ENCODE measurements at regions not wholly inside any gene's neighbourhood (a gene's known extent, or its start where the extent isn't known, plus 50 kb on each side); places are given as distances from the start of the nearest gene placed in this dataset.
A peak's percentile ranks its signal among the peaks of the same experiment; 100 is the strongest.

DNA sequence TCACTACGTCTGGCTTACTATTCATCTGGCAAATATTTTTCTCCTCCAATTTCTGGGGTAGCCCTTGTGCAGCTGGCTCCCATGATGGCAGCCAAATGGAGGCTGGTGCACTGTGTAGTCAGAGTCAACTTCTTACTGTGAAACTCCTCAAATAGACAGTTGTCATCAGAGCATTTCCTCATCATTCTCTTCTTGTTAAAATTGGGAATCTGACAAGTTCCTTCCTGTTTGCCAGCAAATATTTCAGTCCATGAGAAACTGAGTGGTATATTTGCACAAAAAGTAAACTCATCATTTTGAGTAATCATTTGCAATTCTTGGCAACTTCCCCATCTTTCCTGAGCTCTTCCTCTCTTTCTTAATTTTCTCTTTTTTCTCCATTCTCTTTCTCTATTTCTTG lies 394.9 kb upstream of the RGS17 start:
- Histone ChIP-seq H3K4me2 (ENCODE audit: extremely low read depth, insufficient read depth, low read length) (no peak overlapping the region), H4K20me1 (ENCODE audit: control insufficient read depth, extremely low read depth, insufficient read depth, low read length) (no peaks in the 10 kb centered on the region), H3K27me3 (ENCODE audit: control insufficient read depth, insufficient read depth, low read length) (no peaks in the 10 kb centered on the region), H3K79me2 (ENCODE audit: control insufficient read depth, insufficient read depth, low read length) (no peaks in the 10 kb centered on the region), H3K9ac (ENCODE audit: insufficient read depth, low read length) (no peak overlapping the region), H2AFZ (ENCODE audit: low read length) (no peak overlapping the region), H3K27ac (ENCODE audit: insufficient read depth, low read length) (no peak overlapping the region), H3K9me3 (ENCODE audit: control insufficient read depth, insufficient read depth, low read depth, low read length) (no peaks in the 10 kb centered on the region), H3K4me3 (replicated peaks in 1 of 4; ENCODE audit: control extremely low read depth in 1 of 4, insufficient read depth in 1 of 4, low read depth in 3 of 4, low read length in 4 of 4) (no peak overlapping the region), H3K36me3 (ENCODE audit: control insufficient read depth, insufficient read depth, low read length) (no peaks in the 10 kb centered on the region), H3K4me1 (ENCODE audit: control insufficient read depth, extremely low read depth, insufficient read depth, low read length) (no peaks in the 10 kb centered on the region)
- TF ChIP-seq EZH2 (IDR thresholded peaks at IDR 0.05; ENCODE audit: low read length, missing control alignments), result no peak
- TF ChIP-seq, protein P1, sequence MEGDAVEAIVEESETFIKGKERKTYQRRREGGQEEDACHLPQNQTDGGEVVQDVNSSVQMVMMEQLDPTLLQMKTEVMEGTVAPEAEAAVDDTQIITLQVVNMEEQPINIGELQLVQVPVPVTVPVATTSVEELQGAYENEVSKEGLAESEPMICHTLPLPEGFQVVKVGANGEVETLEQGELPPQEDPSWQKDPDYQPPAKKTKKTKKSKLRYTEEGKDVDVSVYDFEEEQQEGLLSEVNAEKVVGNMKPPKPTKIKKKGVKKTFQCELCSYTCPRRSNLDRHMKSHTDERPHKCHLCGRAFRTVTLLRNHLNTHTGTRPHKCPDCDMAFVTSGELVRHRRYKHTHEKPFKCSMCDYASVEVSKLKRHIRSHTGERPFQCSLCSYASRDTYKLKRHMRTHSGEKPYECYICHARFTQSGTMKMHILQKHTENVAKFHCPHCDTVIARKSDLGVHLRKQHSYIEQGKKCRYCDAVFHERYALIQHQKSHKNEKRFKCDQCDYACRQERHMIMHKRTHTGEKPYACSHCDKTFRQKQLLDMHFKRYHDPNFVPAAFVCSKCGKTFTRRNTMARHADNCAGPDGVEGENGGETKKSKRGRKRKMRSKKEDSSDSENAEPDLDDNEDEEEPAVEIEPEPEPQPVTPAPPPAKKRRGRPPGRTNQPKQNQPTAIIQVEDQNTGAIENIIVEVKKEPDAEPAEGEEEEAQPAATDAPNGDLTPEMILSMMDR (conservative IDR thresholded peaks at IDR 0.05 in 1 of 2, IDR thresholded peaks at IDR 0.05 in 1 of 2; ENCODE audit: low read depth in 1 of 2, low read length in 2 of 2), result no peak
- DNase-seq (ENCODE audit: low read depth in 2 of 2), result no peak

DNA sequence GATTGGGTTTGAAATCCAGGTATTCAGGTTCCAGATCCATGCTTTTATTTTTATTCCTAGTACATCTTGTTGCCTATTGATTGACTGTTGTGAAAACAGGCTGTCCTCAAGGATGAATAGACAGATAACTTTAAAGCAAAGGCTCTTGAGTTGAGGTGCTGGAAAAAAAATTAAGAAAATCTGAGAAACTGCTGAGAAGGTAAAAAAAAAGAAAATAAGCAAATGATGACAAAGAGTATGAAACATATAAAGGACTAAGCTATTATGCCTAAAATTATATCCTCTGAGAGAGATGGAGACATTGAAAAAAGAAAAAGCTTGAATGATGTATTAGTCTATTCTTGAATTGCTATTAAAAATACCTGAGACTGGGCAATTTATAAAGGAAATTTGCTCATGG lies 392.3 kb upstream of the RGS17 start:
- Histone ChIP-seq H3K4me2 (ENCODE audit: extremely low read depth, insufficient read depth, low read length) (no peak overlapping the region), H3K79me2 (ENCODE audit: control insufficient read depth, insufficient read depth, low read length) (no peaks in the 10 kb centered on the region), H4K20me1 (ENCODE audit: control insufficient read depth, extremely low read depth, insufficient read depth, low read length) (no peaks in the 10 kb centered on the region), H3K9me3 (ENCODE audit: control insufficient read depth, insufficient read depth, low read depth, low read length) (no peaks in the 10 kb centered on the region), H3K4me3 (replicated peaks in 1 of 4; ENCODE audit: control extremely low read depth in 1 of 4, insufficient read depth in 1 of 4, low read depth in 3 of 4, low read length in 4 of 4) (no peak overlapping the region), H3K36me3 (ENCODE audit: control insufficient read depth, insufficient read depth, low read length) (no peaks in the 10 kb centered on the region), H3K9ac (ENCODE audit: insufficient read depth, low read length) (no peak overlapping the region), H3K4me1 (ENCODE audit: control insufficient read depth, extremely low read depth, insufficient read depth, low read length) (no peaks in the 10 kb centered on the region), H2AFZ (ENCODE audit: low read length) (no peak overlapping the region), H3K27me3 (ENCODE audit: control insufficient read depth, insufficient read depth, low read length) (no peaks in the 10 kb centered on the region), H3K27ac (ENCODE audit: insufficient read depth, low read length) (no peak overlapping the region)
- DNase-seq (ENCODE audit: low read depth in 2 of 2), result no peak
- TF ChIP-seq EZH2 (IDR thresholded peaks at IDR 0.05; ENCODE audit: low read length, missing control alignments), result no peak
- TF ChIP-seq, protein P1 (conservative IDR thresholded peaks at IDR 0.05 in 1 of 2, IDR thresholded peaks at IDR 0.05 in 1 of 2; ENCODE audit: low read depth in 1 of 2, low read length in 2 of 2), result no peak

DNA sequence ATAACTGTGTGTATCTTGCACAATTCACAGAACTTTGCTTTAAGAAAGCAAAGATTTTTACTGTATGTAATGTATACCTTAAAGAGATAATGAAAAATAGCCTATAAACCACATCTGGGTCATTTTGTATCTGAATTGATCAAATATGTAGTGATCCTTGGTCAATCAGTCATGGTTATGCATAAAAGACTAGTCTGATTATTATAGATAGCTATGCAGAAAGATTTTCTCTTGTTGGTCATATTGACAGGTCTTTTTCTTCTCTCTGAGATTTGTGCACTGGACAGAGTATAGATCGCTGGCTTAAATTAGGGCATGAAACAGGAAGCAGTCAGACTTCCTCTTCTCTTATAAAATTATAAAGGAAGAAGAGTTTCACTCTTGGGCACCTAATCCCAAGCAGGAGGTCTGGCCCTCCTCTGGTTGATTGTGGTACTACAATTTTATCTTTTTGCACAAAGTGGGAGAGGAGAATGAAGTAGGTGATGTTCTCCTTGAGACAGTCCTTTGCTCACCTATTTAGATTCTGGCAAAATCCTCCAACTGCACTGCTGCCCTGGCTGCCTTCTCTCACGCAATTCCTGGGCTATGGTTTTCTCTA lies 380.9 kb upstream of the RGS17 start:
- no peak for TF ChIP-seq EZH2 (IDR thresholded peaks at IDR 0.05; ENCODE audit: low read length, missing control alignments)
- TF ChIP-seq, protein P1 (conservative IDR thresholded peaks at IDR 0.05 in 1 of 2, IDR thresholded peaks at IDR 0.05 in 1 of 2; ENCODE audit: low read depth in 1 of 2, low read length in 2 of 2), result peak; percentile 47 to 73
- no peak overlapping the region for H3K4me2 ChIP-seq (ENCODE audit: extremely low read depth, insufficient read depth, low read length)
- no peaks in the 10 kb centered on the region for H4K20me1 ChIP-seq (ENCODE audit: control insufficient read depth, extremely low read depth, insufficient read depth, low read length)
- H3K9ac ChIP-seq (ENCODE audit: insufficient read depth, low read length), result no peak overlapping the region
- no peak overlapping the region for H2AFZ ChIP-seq (ENCODE audit: low read length)
- H3K27ac ChIP-seq (ENCODE audit: insufficient read depth, low read length), result no peak overlapping the region
- no peaks in the 10 kb centered on the region for H3K4me1 ChIP-seq (ENCODE audit: control insufficient read depth, extremely low read depth, insufficient read depth, low read length)
- H3K27me3 ChIP-seq (ENCODE audit: control insufficient read depth, insufficient read depth, low read length), result no peaks in the 10 kb centered on the region
- no peaks in the 10 kb centered on the region for H3K9me3 ChIP-seq (ENCODE audit: control insufficient read depth, insufficient read depth, low read depth, low read length)
- no peak overlapping the region for H3K4me3 ChIP-seq (replicated peaks in 1 of 4; ENCODE audit: control extremely low read depth in 1 of 4, insufficient read depth in 1 of 4, low read depth in 3 of 4, low read length in 4 of 4)
- H3K36me3 ChIP-seq (ENCODE audit: control insufficient read depth, insufficient read depth, low read length), result no peaks in the 10 kb centered on the region
- DNase-seq (ENCODE audit: low read depth in 2 of 2), result peak; percentile 14 to 40
- no peaks in the 10 kb centered on the region for H3K79me2 ChIP-seq (ENCODE audit: control insufficient read depth, insufficient read depth, low read length)

All from fibroblast of lung (primary cell).